GM19438 (cell line): ENCODE measurements at regions not wholly inside any gene's neighbourhood (a gene's known extent, or its start where the extent isn't known, plus 50 kb on each side); places are given as distances from the start of the nearest gene placed in this dataset.
"Not testable (repeated sequence)": the region's sequence is repeated elsewhere in the genome, so short reads cannot be mapped to it uniquely, and the experiment has no call there.

Experiments used
- ATAC-seq: cut with Tn5 transposase; IDR thresholded peaks from one replicate; pipeline ENCODE4 v1.9.1; 2021; ENCODE audit warnings: low read depth; ENCODE audit not compliant: unreplicated experiment

- ATAC-seq, result no peak
These were observed 199.9 kb upstream of the ATP6AP2 start for GRCh38 chrX:40380655-40381488.

- ATAC-seq, result no peak
These were observed 203.1 kb upstream of the ATP6AP2 start for GRCh38 chrX:40377684-40378083.

GRCh38 chrX:40374486-40374885 is 206.3 kb upstream of the ATP6AP2 start:
- no peak for ATAC-seq

- no peak for ATAC-seq
These were observed 207.1 kb upstream of the ATP6AP2 start for GRCh38 chrX:40373641-40374040.

GRCh38 chrX:40373025-40373424 is 207.7 kb upstream of the ATP6AP2 start:
- ATAC-seq, result no peak

GRCh38 chrX:40371376-40371775 is 209.4 kb upstream of the ATP6AP2 start:
- no peak for ATAC-seq

GRCh38 chrX:40368611-40369061 is 212.1 kb upstream of the ATP6AP2 start:
- no peak for ATAC-seq

GRCh38 chrX:40366661-40367060 is 214.1 kb upstream of the ATP6AP2 start:
- no peak for ATAC-seq

GRCh38 chrX:40362291-40362690 is 218.5 kb upstream of the ATP6AP2 start:
- ATAC-seq, result not testable (repeated sequence)

GRCh38 chrX:40360557-40360956 is 220.2 kb upstream of the ATP6AP2 start:
- ATAC-seq, result no peak

GRCh38 chrX:40359593-40359992 is 221.2 kb upstream of the ATP6AP2 start:
- no peak for ATAC-seq

- ATAC-seq, result no peak
These were observed 221.8 kb upstream of the ATP6AP2 start for GRCh38 chrX:40358994-40359393.

- no peak for ATAC-seq
These were observed 231.5 kb upstream of the ATP6AP2 start for GRCh38 chrX:40349251-40349650.

GRCh38 chrX:40346379-40346778 is 234.4 kb upstream of the ATP6AP2 start:
- no peak for ATAC-seq

- no peak for ATAC-seq
These were observed 237.5 kb upstream of the ATP6AP2 start for GRCh38 chrX:40343319-40343718.

- ATAC-seq, result no peak
These were observed 240.7 kb upstream of the ATP6AP2 start for GRCh38 chrX:40340116-40340515.

- no peak for ATAC-seq
These were observed 235.6 kb upstream of the BCOR start for GRCh38 chrX:40333344-40333743.

GRCh38 chrX:40331762-40332161 is 234.0 kb upstream of the BCOR start:
- ATAC-seq, result no peak

- no peak for ATAC-seq
These were observed 233.6 kb upstream of the BCOR start for GRCh38 chrX:40331353-40331752.

GRCh38 chrX:40329616-40330015 is 231.9 kb upstream of the BCOR start:
- ATAC-seq, result no peak

GRCh38 chrX:40327085-40327484 is 229.3 kb upstream of the BCOR start:
- ATAC-seq, result no peak

GRCh38 chrX:40326186-40326965 is 228.6 kb upstream of the BCOR start:
- ATAC-seq, result no peak
